ENCODE measurements at regions not wholly inside any gene's neighbourhood (a gene's known extent, or its start where the extent isn't known, plus 50 kb on each side); places are given as distances from the start of the nearest gene placed in this dataset.
"Not testable (repeated sequence)": the region's sequence is repeated elsewhere in the genome, so short reads cannot be mapped to it uniquely, and the experiment has no call there.

GRCh38 chr14:104481323-104481722 lies 98.2 kb upstream of the C14orf180 start:
- no peak for DNase-seq (ENCODE audit: low spot score)

- DNase-seq (ENCODE audit: low spot score), result not testable (repeated sequence)
Observed at GRCh38 chr14:104482017-104482416, 97.5 kb upstream of the C14orf180 start.

- DNase-seq (ENCODE audit: low spot score), result no peak
Observed at GRCh38 chr14:104486222-104486923, 93.2 kb upstream of the C14orf180 start.

GRCh38 chr14:104494483-104494882 lies 85.1 kb upstream of the C14orf180 start:
- DNase-seq (ENCODE audit: low spot score), result no peak

- no peak for DNase-seq (ENCODE audit: low spot score)
Observed at GRCh38 chr14:104496095-104496494, 83.5 kb upstream of the C14orf180 start.

- DNase-seq (ENCODE audit: low spot score), result no peak
Observed at GRCh38 chr14:104499784-104500760, 79.5 kb upstream of the C14orf180 start.

- DNase-seq (ENCODE audit: low spot score), result no peak
Observed at GRCh38 chr14:104502060-104502459, 77.5 kb upstream of the C14orf180 start.

- DNase-seq (ENCODE audit: low spot score), result no peak
Observed at GRCh38 chr14:104503691-104504090, 75.9 kb upstream of the C14orf180 start.

GRCh38 chr14:104504172-104504735 lies 75.3 kb upstream of the C14orf180 start:
- no peak for DNase-seq (ENCODE audit: low spot score)

GRCh38 chr14:104505085-104506074 lies 74.2 kb upstream of the C14orf180 start:
- DNase-seq (ENCODE audit: low spot score), result no peak

- no peak for DNase-seq (ENCODE audit: low spot score)
Observed at GRCh38 chr14:104506461-104507253, 72.9 kb upstream of the C14orf180 start.

GRCh38 chr14:104507443-104507842 lies 72.1 kb upstream of the C14orf180 start:
- DNase-seq (ENCODE audit: low spot score), result no peak

GRCh38 chr14:104509673-104510072 lies 69.9 kb upstream of the C14orf180 start:
- DNase-seq (ENCODE audit: low spot score), result no peak

- no peak for DNase-seq (ENCODE audit: low spot score)
Observed at GRCh38 chr14:104510216-104510615, 69.3 kb upstream of the C14orf180 start.

GRCh38 chr14:104510794-104511611 lies 68.6 kb upstream of the C14orf180 start:
- no peak for DNase-seq (ENCODE audit: low spot score)

- no peak for DNase-seq (ENCODE audit: low spot score)
Observed at GRCh38 chr14:104512061-104512460, 67.5 kb upstream of the C14orf180 start.

- no peak for DNase-seq (ENCODE audit: low spot score)
Observed at GRCh38 chr14:104512771-104513640, 66.6 kb upstream of the C14orf180 start.

GRCh38 chr14:104513641-104514046 lies 65.9 kb upstream of the C14orf180 start:
- DNase-seq (ENCODE audit: low spot score), result no peak

Measured in CD4-positive, alpha-beta T cell treated with Interleukin-6 at 100 ng/mL for 8 hours (primary cell).